GM04504 (cell line): ENCODE measurements at regions not wholly inside any gene's neighbourhood (a gene's known extent, or its start where the extent isn't known, plus 50 kb on each side); places are given as distances from the start of the nearest gene placed in this dataset.
"Not testable (repeated sequence)": the region's sequence is repeated elsewhere in the genome, so short reads cannot be mapped to it uniquely, and the experiment has no call there.

Source experiments
- DNase-seq: peaks from one replicate; pipeline ENCODE4 v3.0.0-alpha.2; 2012; ENCODE audit warnings: low read depth

DNA sequence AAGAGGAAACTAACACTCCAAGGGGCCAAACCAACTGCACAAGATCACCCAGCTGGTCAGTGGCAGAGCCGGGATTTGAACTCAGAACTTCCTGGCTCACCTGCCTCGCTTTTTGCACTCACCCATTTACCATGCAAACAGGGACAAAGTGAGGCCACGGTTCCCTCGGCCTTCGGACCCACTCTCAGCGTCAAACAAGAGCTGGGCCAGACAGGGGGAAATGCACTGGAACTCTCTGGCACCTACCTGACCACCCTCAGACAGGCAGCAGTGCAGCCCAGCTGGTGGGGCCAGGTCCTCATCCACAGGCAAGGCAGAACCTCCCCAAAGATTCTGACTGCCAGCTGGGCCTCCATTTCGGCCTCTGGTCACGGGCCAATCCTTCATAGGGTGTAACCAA, 93.7 kb upstream of the SRSF6 start:
- no peak for DNase-seq

DNA sequence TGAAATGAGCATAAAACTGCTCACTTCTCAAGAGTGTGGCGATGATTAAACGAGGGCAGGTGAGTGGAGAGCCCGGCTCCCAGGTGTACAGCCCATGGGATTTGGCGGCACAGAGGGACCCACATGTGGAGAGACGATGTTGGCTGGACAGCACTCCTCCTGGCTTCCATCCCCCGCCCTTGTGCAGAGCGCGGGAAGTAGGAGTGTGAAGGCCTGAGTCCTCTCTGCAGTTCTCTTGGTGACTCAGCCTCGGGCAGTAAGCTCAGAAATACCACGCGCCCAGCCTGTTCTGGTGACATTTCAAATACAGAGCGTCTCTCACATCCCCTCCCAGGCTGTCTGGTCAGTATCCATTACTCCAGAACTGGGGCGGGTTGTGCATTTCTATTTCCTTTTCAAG, 94.2 kb upstream of the SRSF6 start:
- DNase-seq, result no peak

- no peak for DNase-seq
Observed at GRCh38 chr20:43361526-43361925, 96.2 kb upstream of the SRSF6 start.

DNA sequence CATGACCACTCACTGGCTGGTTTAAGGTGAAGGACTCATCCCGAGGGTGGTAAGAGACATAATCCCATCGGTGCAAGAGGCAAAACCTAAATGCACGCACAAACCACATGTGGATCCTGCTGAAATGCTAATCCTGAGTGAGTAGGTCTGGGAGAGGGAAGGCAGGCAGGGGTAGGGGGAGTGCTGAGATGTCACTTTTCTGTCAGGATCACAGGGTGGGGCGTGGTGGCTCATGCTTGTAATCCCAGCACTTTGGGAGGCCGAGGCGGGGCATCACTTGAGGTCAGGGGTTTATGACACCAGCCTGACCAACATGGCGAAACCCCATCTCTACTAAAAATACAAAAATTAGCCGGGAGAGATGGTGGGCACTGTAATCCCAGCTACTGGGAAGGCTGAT, 97.7 kb upstream of the SRSF6 start:
- DNase-seq, result no peak

DNA sequence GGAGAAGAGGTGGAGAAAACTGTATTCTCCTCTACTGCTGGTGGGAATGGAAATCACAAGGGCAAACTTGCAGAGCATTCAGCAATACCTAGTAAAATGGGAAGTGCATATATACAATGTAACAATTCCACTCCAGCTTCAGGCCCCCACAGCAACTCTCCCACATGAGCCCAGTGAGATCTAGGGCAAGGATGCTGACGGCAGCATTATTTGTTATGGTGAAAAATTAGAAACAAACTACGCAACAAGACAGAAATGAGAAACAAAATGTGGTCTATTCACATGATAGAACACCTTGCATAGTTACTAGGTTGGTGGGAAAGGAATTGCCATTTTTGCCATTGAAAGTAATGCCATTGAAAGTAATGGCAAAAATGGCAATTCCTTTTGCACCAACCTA, 98.9 kb upstream of the SRSF6 start:
- DNase-seq, result no peak

GRCh38 chr20:43357352-43357751, 100.3 kb upstream of the SRSF6 start:
- DNase-seq, result no peak

DNA sequence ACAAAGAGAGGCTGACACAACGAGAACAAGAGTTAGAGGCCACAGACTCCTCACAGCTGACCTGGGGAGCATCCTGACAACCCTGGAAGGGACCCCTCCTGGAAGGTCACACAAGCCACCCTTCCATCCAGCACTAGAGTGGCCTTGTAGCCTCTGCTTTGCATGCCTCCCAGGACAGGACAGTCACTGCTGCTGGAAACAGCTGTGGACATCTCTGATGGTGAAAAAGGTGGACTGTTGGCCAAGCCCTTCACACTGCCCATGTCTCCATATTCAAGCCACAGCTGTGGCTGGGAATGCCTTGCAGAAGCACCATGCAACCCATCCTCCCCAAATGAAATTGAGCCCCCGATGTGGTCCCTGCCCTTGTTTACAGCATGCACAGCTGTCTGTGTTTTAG, 102.1 kb upstream of the SRSF6 start:
- DNase-seq, result no peak

DNA sequence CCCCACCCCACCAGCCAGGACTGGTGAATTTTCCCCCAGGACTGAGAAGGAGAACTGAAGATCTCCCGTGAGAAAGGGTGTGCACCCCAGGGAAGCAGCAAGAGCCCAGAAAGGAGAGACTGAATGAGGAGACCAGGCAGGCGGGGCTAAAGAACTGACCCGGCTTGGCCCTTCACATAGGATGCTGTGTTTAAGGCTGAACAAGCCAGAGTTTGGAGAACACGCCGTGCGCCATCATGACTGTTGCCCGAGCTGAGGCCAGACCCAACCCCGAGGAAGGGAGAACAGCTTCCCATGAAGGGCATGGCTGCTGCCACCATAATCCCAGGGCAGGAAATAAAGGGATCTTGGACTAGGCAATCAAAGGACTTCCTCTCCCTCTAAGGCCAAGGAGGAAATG, 104.7 kb upstream of the SRSF6 start:
- no peak for DNase-seq

- DNase-seq, result not testable (repeated sequence)
Observed at GRCh38 chr20:43350694-43351093, 107.0 kb upstream of the SRSF6 start.

- no peak for DNase-seq
Observed at GRCh38 chr20:43349841-43350240, 107.9 kb upstream of the SRSF6 start.

DNA sequence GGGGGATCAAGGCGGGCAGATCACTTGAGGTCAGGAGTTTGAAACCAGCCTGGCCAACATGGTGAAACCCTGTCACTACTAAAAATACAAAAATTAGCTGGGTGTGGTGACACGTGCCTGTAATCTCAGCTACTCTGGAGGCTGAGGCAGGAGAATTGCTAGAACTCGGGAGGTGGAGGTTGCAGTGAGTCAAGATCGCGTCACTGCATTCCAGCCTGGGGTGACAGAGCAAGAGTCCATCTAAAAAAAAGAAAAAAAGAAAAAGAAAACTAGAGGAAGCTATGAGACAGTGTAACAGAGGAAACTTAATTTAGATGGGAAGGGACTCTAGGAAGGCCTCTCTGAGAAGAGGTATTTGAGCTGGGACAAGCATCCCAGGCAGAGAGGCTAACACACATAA, 109.9 kb upstream of the SRSF6 start:
- not testable (repeated sequence) for DNase-seq

GRCh38 chr20:43345676-43346075, 112.0 kb upstream of the SRSF6 start:
- no peak for DNase-seq

DNA sequence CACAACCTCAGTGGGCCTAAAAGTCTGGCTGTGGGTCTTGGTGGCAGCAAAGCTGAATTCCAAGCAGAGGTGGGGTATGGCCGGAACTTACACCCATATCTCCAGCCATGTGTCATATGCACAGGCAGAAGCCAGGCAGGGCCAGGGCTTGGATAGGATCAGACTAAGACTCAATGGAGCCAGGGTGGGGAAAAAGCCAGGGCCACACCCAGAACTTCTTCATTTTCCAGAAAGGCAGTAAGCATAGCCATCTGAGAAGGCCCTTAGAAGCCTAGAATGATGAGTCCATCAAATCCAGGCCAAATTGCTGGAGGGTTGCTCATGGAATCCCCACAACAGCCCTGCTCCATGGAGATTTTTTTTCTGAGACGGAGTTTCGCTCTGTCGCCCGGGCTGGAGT, 116.2 kb upstream of the SRSF6 start:
- no peak for DNase-seq

DNA sequence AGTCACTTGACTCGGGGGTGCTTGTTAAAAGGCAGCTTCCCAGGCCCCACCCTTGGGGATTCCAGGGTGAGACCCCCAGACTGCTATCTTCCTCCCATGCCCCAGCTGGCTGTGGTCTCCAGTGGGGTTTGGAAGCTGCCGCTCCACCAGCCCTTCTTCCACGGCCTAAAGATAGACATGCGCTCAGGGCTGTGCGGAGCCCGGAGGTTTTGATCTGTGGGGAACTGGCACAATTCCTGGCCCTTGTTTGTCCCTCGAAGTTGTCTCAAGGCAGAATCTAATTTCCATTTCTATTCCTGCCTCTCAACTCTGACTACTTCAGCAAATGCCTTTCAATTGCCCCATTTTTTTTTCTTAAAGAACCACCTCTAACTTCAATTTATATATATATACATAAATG, 120.7 kb upstream of the SRSF6 start:
- DNase-seq, result no peak

GRCh38 chr20:43334080-43334479, 123.6 kb upstream of the SRSF6 start:
- DNase-seq, result no peak

DNA sequence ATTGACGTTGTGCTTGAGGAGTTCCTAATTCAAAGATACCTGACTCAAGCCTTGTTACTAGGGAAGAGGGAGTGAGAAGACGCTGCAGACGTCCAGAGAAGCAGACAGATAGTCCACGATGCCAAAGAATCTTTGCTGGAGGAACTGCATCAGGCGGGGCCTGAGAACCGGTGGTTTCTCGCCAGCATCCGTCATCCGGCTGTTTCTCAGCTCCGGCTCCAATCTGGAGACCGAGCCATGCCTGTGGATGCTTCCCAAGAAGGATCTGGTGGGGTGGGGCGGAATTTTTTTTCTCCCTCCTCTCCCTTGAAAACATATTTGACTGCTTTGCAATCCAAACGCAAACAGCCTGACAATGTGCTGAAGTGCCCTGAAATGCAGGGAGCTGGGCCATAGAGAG, 125.8 kb upstream of the SRSF6 start:
- no peak for DNase-seq

DNA sequence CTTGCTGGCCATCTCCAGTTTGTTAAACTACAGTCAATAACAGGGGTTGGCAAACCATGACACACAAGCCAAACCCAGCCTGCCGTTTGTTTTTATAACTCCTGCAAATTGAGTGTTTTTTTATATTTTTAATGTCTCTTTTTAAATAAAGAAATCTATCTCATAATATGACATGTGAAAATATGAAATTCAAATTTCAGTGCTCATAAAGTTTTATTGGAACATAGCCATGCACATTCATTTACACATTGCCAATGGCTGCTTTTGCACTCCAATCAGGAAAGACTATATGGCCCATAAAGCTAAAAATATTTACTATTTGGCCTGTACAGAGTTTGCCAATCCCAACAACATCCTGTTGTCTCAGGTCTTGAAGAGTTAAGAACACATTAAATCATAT, 129.0 kb upstream of the SRSF6 start:
- no peak for DNase-seq

GRCh38 chr20:43327234-43327633, 130.5 kb upstream of the SRSF6 start:
- not testable (repeated sequence) for DNase-seq

GRCh38 chr20:43325926-43326325, 131.8 kb upstream of the SRSF6 start:
- no peak for DNase-seq

DNA sequence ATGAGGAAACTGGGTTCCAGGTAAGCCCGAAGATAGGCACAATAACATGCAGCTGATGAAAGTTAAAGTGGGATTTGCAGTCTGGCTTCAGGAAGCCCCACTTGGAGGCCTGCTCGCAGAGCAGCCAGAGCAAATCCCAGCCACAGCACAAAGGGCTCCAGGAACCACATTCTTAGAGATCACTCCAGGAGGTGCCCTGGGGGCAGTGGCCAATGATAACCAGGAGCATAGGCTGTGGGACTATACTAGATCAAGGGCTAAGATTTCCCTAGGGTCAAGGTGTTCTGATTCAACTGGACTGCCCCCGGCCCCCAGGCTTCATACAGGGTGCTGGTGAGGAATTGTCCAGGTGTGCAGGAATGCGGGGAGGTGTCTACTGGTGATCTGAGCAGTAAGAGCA, 133.9 kb upstream of the PTPRT start:
- no peak for DNase-seq

- DNase-seq, result no peak
Observed at GRCh38 chr20:43322851-43323250, 133.1 kb upstream of the PTPRT start.

DNA sequence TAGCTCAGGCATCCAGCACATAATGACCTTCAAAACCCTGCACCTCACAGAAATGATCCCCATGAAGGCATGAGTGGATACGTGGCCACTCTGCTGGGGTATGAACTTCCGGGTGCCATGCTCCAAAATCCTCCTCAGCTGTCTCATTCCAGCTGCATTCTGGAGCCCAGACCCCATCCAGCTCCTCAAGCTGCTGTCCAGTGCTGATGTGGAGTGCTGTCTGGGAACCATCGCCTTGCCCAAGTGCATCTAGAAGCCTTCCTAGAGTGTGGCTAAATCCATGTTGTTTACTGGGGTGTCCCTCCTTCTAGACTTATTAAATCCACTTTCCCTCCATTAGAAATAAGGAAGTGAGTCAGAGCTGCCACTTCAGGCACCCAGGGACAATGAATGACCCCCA, 130.8 kb upstream of the PTPRT start:
- DNase-seq, result no peak

GRCh38 chr20:43318755-43319297, 129.1 kb upstream of the PTPRT start:
- no peak for DNase-seq

GRCh38 chr20:43316271-43316670, 126.6 kb upstream of the PTPRT start:
- no peak for DNase-seq

GRCh38 chr20:43309266-43309665, 119.6 kb upstream of the PTPRT start:
- no peak for DNase-seq
